GM18511 (cell line): ENCODE measurements at regions not wholly inside any gene's neighbourhood (a gene's known extent, or its start where the extent isn't known, plus 50 kb on each side); places are given as distances from the start of the nearest gene placed in this dataset.
"Not testable (repeated sequence)": the region's sequence is repeated elsewhere in the genome, so short reads cannot be mapped to it uniquely, and the experiment has no call there.

Source experiments
- ATAC-seq: cut with Tn5 transposase; IDR thresholded peaks from one replicate; pipeline ENCODE4 v1.9.1; 2021; ENCODE audit warnings: mild to moderate bottlenecking, moderate library complexity; ENCODE audit not compliant: unreplicated experiment

GRCh38 chr5:153939101-153939500 lies 99.6 kb downstream of the FAM114A2 start:
- ATAC-seq = no peak

DNA sequence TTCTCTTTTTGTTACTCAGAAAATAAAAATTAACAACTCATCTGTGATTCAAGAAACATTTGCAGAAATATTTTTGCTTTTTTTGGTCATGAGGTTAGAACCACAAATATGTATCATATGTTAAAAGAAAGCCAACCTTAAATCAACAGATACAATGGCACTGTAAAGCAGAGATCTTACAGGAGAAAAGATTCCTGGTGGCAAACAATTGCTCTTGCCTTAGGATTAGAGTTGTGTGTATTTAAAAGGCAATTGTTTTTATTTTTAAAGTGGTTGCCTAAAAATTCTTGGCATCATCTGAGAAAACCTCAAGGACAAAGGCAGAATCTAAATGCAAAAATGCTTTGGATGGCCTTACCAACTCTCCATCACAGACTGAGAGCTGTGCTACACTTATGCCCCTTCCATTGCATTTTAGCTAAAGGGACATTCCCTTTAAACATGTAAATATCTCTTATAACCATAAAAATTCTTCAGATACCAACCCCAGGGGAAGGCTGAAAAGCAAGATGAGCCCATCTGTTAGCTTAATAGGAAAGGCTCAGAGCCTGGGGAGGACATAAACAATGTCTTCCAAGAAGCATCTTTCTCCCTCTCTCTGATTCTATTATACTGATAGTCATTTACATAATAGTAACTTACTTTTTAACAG lies 100.4 kb downstream of the FAM114A2 start:
- no peak for ATAC-seq

GRCh38 chr5:153937661-153938060 lies 101.0 kb downstream of the FAM114A2 start:
- no peak for ATAC-seq

DNA sequence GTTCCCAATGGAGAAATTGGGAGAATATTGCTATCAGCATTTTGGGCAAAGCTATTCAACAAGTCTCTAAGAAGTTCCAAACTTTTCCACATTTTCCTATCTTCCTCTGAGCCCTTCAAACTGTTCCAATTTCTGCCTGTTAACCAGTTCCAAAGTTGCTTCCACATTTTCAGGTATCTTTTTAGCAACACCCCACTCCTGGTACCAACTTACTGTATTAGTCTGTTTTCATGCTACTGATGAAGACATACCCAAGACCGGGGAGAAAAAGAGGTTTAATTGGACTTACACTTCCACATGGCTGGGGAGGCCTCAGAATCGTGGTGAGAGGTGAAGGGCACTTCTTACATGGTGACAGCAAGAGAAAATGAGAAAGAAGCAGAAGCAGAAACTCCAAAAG lies 103.6 kb downstream of the FAM114A2 start:
- not testable (repeated sequence) for ATAC-seq

- ATAC-seq = no peak
Measured at GRCh38 chr5:153926201-153926600, 112.5 kb downstream of the FAM114A2 start.

- no peak for ATAC-seq
Measured at GRCh38 chr5:153919161-153919560, 119.5 kb downstream of the FAM114A2 start.

- no peak for ATAC-seq
Measured at GRCh38 chr5:153907170-153907775, 131.4 kb downstream of the FAM114A2 start.

- ATAC-seq = no peak
Measured at GRCh38 chr5:153905219-153905618, 133.5 kb downstream of the FAM114A2 start.

- ATAC-seq = no peak
Measured at GRCh38 chr5:153903321-153903720, 135.4 kb downstream of the FAM114A2 start.

- ATAC-seq = no peak
Measured at GRCh38 chr5:153902016-153902415, 136.7 kb downstream of the FAM114A2 start.

GRCh38 chr5:153901449-153901848 lies 137.3 kb downstream of the FAM114A2 start:
- no peak for ATAC-seq

DNA sequence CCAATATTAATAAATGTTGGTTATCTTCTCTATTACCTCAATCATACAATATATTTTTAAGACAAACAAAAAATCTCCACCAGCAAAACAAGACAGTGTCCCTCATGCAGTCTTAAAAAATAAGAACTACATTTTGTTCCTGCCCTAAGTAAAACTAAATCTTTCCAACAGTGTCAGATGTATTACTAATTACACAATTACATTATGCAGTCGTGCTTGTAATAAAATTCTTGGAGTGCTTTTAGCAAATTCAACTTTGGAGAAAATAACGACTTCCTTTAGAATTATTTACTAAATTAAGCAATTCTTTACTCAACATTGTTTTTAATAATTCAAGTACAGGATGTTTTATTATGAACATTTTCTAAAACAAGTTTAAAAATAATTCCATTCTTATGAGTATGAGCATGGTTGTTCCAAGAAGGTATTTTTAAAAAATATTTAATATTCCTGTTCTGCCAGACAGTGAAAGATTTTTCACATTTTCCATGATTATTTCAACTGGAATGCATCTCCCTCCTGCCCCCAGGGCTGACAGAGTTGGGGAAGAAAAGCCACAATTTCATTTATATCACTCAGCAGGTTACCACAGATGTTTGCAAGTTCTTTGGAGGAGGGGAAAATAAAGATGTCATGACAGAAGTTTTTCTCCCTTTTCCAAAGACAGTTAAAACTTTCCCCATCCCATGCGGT lies 137.9 kb downstream of the FAM114A2 start:
- ATAC-seq = no peak

GRCh38 chr5:153899746-153900145 lies 139.0 kb downstream of the FAM114A2 start:
- no peak for ATAC-seq

DNA sequence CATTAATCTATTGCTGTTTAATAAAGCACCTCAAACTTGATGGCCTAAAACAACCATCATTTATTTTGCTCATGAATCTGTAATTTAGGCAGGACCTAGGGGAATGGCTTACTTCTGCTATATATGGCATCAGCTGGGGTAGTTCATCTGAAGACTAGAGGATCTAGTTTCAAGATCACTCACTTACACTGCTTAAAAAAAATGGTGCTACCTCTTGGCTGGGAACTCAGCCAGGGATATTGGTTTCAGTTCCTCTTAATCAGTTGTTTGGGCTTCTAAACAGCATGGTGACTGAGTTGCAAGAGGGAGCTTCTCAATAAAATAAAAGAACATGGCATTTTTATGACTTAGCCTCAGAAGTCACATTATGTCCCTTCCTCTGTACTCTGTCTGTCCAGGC lies 142.0 kb downstream of the FAM114A2 start:
- peak; percentile 100 for ATAC-seq

DNA sequence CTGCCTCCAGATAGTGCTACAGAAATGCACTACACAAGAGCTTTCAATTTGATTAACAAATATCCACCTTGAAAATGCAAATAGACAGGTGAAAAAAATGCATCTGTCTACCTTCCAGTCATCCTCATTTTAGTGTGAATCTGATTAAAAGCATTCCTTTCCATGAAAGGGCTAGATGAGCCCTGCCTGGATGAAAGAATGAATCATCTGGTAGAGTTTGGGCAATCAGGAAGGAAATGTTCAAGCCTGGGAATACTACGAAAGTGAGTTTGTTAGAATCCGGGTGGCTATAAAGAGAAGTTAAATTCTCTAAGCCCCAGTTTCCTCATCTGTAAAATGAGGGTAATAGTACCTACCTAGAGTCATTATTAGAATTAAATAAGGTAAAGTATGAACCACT lies 142.6 kb downstream of the FAM114A2 start:
- ATAC-seq = no peak

GRCh38 chr5:153895266-153895665 lies 143.4 kb downstream of the FAM114A2 start:
- no peak for ATAC-seq

DNA sequence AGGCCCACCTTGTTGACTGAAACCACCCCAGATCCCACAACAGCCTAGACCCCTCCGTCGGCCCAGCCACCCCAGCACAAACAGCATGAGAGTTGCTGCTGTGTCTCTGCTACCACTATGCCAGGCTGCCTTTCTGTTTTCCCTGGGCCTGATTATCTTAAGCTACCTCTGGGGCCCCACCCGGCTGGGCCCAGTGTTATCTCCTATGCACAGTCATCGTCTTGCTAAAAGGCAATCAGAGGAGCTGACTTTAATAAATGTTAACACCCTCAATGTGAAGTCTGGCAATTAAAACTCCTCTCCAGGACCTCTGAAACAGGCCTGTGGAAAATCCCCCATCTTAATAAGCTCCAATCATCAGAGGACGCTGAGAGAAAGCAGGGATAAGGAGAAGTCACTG lies 144.9 kb downstream of the FAM114A2 start:
- no peak for ATAC-seq

DNA sequence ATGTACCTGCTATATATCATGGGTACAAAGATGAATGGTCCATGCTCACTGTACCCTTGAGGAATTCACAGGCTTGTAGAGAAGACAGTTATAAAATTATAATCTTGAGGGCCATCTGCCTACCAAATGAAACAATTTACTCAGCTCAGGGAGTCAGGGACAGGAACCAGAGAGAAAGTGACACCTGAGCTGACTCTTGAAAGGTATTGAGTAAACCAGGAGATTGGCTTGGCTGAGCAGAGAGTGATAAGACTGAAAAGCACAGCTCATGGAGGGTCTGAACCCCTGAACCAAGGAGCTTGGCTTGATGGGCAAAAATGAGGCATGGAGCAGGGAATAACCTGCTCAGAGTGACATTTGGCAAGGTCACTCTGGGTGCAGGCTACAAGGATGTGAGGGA lies 147.3 kb downstream of the FAM114A2 start:
- ATAC-seq = peak; percentile 82

GRCh38 chr5:153888781-153889180 lies 149.9 kb downstream of the FAM114A2 start:
- ATAC-seq = no peak

DNA sequence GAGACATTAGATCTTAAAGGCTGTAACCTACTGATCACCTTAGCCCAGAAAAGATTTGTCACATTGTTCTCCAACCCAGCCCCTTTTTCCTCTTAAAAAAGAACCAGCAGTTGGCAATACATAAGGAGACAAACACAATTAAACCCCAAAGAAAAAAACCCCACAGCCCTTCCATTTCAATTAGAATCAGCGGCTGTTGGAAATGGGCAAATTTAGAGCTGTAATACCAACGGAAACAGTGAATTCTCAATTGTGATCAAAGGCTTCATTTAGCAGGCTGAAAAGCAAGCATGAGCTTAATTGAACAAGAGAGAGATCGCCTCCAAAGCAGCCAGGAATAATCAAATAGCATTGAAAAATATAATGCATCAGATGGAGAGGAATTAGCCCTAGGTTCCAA lies 153.6 kb downstream of the FAM114A2 start:
- no peak for ATAC-seq

- no peak for ATAC-seq
Measured at GRCh38 chr5:153884612-153884957, 154.1 kb downstream of the FAM114A2 start.

- no peak for ATAC-seq
Measured at GRCh38 chr5:153883854-153884611, 154.7 kb downstream of the FAM114A2 start.
